HFFc6 (cell line): ENCODE measurements at regions not wholly inside any gene's neighbourhood (a gene's known extent, or its start where the extent isn't known, plus 50 kb on each side); places are given as distances from the start of the nearest gene placed in this dataset.

Experiments used
- DNase-seq: peaks from one replicate; pipeline ENCODE4 v3.0.0-alpha.2; 2018
- H3K27ac Mint-ChIP-seq: 2 replicates; pipeline ENCODE4 v1.8.0; 2020; ENCODE audit warnings: mild to moderate bottlenecking, mixed read lengths
- H3K27me3 Mint-ChIP-seq: 2 replicates; pipeline ENCODE4 v1.8.0; 2021; ENCODE audit warnings: mild to moderate bottlenecking, moderate library complexity, mixed read lengths; ENCODE audit not compliant: insufficient read depth
- H3K36me3 Mint-ChIP-seq: 2 replicates; pipeline ENCODE4 v1.8.0; 2021; ENCODE audit warnings: low read depth, mixed read lengths
- H3K4me1 Mint-ChIP-seq: 2 replicates; pipeline ENCODE4 v1.8.0; 2020; ENCODE audit warnings: low read depth, mixed read lengths
- H3K4me3 Mint-ChIP-seq: 2 replicates; pipeline ENCODE4 v1.8.0; 2020; ENCODE audit warnings: mild to moderate bottlenecking, moderate library complexity, mixed read lengths
- H3K9me3 Mint-ChIP-seq: 2 replicates; pipeline ENCODE4 v1.8.0; 2020; ENCODE audit warnings: mild to moderate bottlenecking, mixed read lengths
- TF ChIP-seq, protein P1 (sequence below): fragments of 200-600 bp; sonication (generic); IDR thresholded peaks from 2 replicates; pipeline ENCODE4 v1.5.0; 2021; ENCODE audit warnings: antibody characterized with exemption, mild to moderate bottlenecking

DNA sequence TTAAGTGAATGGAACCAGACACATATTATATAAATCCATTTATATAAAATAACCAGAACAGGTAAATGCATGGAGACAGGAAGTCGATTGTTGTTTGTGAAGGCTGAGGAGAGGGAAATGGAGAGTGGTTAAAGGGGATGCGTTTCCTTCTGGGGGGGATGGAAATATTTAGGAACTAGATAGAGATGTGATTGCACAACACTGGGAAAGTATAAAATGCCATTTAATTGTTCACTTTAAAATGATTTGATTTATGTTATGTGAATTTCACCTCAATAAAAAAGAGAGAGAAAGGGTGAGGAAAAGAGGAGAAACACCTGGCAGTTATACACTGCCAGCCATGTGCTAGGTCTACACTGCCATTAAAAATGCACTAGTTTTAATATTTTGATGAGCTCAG is 312.6 kb downstream of the CD83 start:
- no peak overlapping the region for H3K27ac Mint-ChIP-seq

GRCh38 chr6:14431385-14432330 is 314.1 kb downstream of the CD83 start:
- Mint-ChIP-seq H3K36me3 (no peaks in the 10 kb centered on the region), H3K4me1 (no peaks in the 10 kb centered on the region), H3K9me3 (no peaks in the 10 kb centered on the region), H3K27me3 (peaks cover 8% of the 10 kb centered on the region), H3K27ac (no peak overlapping the region), H3K4me3 (no peak overlapping the region)
- no peak for DNase-seq
- TF ChIP-seq, protein P1, sequence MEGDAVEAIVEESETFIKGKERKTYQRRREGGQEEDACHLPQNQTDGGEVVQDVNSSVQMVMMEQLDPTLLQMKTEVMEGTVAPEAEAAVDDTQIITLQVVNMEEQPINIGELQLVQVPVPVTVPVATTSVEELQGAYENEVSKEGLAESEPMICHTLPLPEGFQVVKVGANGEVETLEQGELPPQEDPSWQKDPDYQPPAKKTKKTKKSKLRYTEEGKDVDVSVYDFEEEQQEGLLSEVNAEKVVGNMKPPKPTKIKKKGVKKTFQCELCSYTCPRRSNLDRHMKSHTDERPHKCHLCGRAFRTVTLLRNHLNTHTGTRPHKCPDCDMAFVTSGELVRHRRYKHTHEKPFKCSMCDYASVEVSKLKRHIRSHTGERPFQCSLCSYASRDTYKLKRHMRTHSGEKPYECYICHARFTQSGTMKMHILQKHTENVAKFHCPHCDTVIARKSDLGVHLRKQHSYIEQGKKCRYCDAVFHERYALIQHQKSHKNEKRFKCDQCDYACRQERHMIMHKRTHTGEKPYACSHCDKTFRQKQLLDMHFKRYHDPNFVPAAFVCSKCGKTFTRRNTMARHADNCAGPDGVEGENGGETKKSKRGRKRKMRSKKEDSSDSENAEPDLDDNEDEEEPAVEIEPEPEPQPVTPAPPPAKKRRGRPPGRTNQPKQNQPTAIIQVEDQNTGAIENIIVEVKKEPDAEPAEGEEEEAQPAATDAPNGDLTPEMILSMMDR: no peak

More for the DNA sequence above, 312.6 kb downstream of the CD83 start:
- TF ChIP-seq, protein P1: no peak
- Mint-ChIP-seq H3K9me3 (no peaks in the 10 kb centered on the region), H3K27me3 (peaks cover 8% of the 10 kb centered on the region), H3K36me3 (no peaks in the 10 kb centered on the region), H3K4me3 (no peak overlapping the region), H3K4me1 (no peaks in the 10 kb centered on the region)
- no peak for DNase-seq

DNA sequence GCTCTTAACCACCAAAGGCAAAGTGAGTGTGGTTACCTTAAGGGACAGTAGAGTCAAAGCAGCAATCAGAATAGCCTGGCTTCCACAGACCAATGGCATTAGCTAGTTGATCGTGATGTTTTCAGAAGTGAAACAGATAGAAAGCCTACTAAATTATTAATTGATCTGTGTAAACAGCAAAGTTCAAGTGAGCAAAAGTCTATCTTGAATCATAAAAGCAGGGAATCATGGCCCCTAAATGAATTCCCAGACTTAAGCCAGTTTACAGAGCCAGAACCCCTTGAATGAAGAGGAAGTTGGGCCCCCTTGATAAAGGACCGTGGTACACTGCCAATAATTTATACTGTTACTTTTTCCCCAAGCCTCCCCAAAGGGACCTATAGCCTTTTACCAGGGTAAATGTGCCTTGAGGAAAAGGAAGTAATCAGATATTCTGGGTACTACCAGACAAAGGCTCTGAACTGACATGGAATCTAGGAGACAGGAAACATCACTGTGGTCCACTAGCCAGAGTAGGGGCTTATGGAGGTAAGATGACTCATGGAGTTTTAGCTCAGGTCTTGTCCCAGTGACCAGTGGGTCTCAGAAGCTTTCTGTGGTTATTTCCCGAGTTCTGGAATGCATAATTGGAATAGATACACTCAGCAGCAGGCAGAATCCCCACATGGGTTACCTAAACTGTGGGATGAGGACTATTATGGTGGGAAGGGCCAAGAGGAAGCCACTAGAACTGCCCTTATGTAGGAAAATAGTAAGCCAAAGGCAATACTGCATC is 317.5 kb downstream of the CD83 start:
- no peak overlapping the region for H3K27ac Mint-ChIP-seq
- DNase-seq: no peak

DNA sequence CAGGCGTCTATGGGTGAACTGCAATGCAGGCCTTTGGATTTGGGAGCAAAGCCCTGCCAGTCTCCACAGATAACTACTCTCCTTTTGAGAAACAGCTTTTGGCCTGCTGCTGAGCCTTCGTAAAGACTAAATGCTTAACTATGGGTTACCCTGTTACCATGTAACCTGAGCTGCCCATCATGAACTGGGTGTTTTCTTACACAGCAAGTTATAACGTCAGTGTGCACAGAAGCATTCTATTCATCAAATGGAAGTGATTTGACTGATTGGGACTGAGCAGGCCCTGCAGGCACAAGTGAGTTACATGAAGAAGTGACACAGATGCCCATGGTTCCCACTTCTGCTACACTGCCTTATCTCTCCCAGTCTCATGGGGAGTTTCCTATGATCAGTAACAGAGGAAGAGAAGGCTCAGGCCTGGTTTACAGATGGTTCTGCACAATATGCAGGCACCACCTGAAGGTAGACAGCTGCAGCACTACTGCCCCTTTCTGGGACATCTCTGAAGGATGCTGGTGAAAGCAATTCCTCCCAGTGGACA is 319.1 kb downstream of the CD83 start:
- Mint-ChIP-seq H3K4me1 (peaks cover 14% of the 10 kb centered on the region), H3K4me3 (no peak overlapping the region), H3K27ac (no peak overlapping the region), H3K9me3 (no peaks in the 10 kb centered on the region), H3K36me3 (no peaks in the 10 kb centered on the region), H3K27me3 (no peaks in the 10 kb centered on the region)
- DNase-seq: no peak
- TF ChIP-seq, protein P1: no peak

More for the DNA sequence above, 317.5 kb downstream of the CD83 start:
- Mint-ChIP-seq H3K9me3 (no peaks in the 10 kb centered on the region), H3K4me3 (no peak overlapping the region), H3K36me3 (no peaks in the 10 kb centered on the region), H3K4me1 (no peaks in the 10 kb centered on the region; the same call in 1 of the 2 replicates), H3K27me3 (peaks cover 4% of the 10 kb centered on the region)
- TF ChIP-seq, protein P1: no peak

DNA sequence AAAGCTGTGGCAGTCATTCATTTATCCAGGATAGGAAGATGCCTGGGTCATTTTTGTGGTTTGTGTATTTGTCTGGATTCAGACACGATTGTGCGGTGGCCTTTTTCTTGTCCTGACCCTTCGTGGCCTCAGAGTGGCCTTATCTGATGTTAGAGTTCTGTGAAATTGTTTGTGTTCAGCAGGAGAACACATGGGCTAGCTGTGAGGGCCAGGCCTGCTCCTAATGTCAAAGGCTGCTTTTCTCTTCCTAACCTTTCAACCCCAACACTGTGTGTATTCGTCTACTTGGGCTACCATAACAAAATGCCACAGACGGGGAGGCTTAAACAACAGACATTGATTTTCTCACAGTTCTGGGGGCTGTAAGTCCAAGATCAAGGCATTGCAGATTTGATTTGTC is 321.8 kb downstream of the CD83 start:
- no peak overlapping the region for H3K27ac Mint-ChIP-seq
- no peak overlapping the region for H3K4me3 Mint-ChIP-seq
- no peak for DNase-seq
- H3K4me1 Mint-ChIP-seq: peaks cover 14% of the 10 kb centered on the region
- no peaks in the 10 kb centered on the region for H3K36me3 Mint-ChIP-seq
- peaks cover 1% of the 10 kb centered on the region; the same call in 1 of the 2 replicates for H3K27me3 Mint-ChIP-seq
- TF ChIP-seq, protein P1: no peak
- no peaks in the 10 kb centered on the region for H3K9me3 Mint-ChIP-seq
